Uterus (tissue), 3 donors: ENCODE measurements at regions not wholly inside any gene's neighbourhood (a gene's known extent, or its start where the extent isn't known, plus 50 kb on each side); places are given as distances from the start of the nearest gene placed in this dataset.

Experiments used
- DNase-seq, 2 donors: peaks; one replicate each; pipeline ENCODE4 v3.0.0-alpha.2; 2019 to 2020
- H3K27ac ChIP-seq, 2 donors: fragments of 200-600 bp; sonication (generic); 1 replicate in 1 of 2; 2 replicates in 1 of 2; pipeline ENCODE4 v1.5.1; 2016 to 2018
- H3K27me3 ChIP-seq, 2 donors: fragments of 200-600 bp; sonication (generic); one replicate each; pipeline ENCODE4 v1.5.1; 2018 to 2019; ENCODE audit warnings: control low read depth in 1 of 2
- H3K36me3 ChIP-seq, 2 donors: fragments of 200-600 bp; sonication (generic); one replicate each; pipeline ENCODE4 v1.5.1; 2019; ENCODE audit warnings: control low read depth in 1 of 2
- H3K4me1 ChIP-seq, 2 donors: fragments of 200-600 bp; sonication (generic); one replicate each; pipeline ENCODE4 v1.5.1; 2018 to 2019; ENCODE audit warnings: control low read depth in 1 of 2
- H3K4me3 ChIP-seq, 2 donors: fragments of 200-600 bp; sonication (generic); 1 replicate in 1 of 2; 2 replicates in 1 of 2; pipeline ENCODE4 v1.5.1; 2018 to 2019; ENCODE audit warnings: mild to moderate bottlenecking in 1 of 2
- H3K9me3 ChIP-seq, 2 donors: fragments of 200-600 bp; sonication (generic); one replicate each; pipeline ENCODE4 v1.5.1; 2019; ENCODE audit warnings: control low read depth in 1 of 2
- CTCF ChIP-seq, 4 experiments: fragments of 200-600 bp in 2 of 4; fragments of 450-650 bp in 2 of 4; sonication (generic) in 2 of 4; IDR thresholded peaks; one replicate each; pipeline ENCODE4 v1.5.1; 2016 to 2019; ENCODE audit warnings: antibody characterized with exemption in 4 of 4, mild to moderate bottlenecking in 2 of 4, moderate library complexity in 1 of 4
- POLR2A ChIP-seq, 2 donors: fragments of 450-650 bp; IDR thresholded peaks; one replicate each; pipeline ENCODE4 v1.6.1; 2016; ENCODE audit warnings: antibody characterized with exemption in 2 of 2, mild to moderate bottlenecking in 1 of 2, moderate library complexity in 1 of 2
- intact Hi-C: fragments of 100-400 bp; cut with DNase I; formaldehyde crosslinking; loops from one replicate; pipeline ENCODE4 v1.15.1; 2023; ENCODE audit warnings: low total_unique reads
- donor health status: DM: yes; HTN: yes; CAD: no.

- Histone ChIP-seq H3K9me3 (no peaks in the 10 kb centered on the region), H3K4me1 (no peaks in the 10 kb centered on the region), H3K4me3 (no peak overlapping the region), H3K27ac (no peak overlapping the region), H3K27me3 (no peaks in the 10 kb centered on the region), H3K36me3 (no peaks in the 10 kb centered on the region)
- DNase-seq, result no peak
- no peak for TF ChIP-seq CTCF (IDR thresholded peaks at IDR 0.05)
- TF ChIP-seq POLR2A (IDR thresholded peaks at IDR 0.05), result no peak
- intact Hi-C loops, result no loop called here
Observed at GRCh38 chr1:88126467-88126866, 557.6 kb upstream of the PKN2 start.

- Histone ChIP-seq H3K4me1 (no peaks in the 10 kb centered on the region), H3K4me3 (no peak overlapping the region), H3K27ac (no peak overlapping the region), H3K9me3 (no peaks in the 10 kb centered on the region), H3K36me3 (no peaks in the 10 kb centered on the region), H3K27me3 (no peaks in the 10 kb centered on the region)
- TF ChIP-seq POLR2A (IDR thresholded peaks at IDR 0.05) (no peak), CTCF (IDR thresholded peaks at IDR 0.05) (no peak)
- intact Hi-C loops, result no loop called here
- no peak for DNase-seq
Observed at GRCh38 chr1:88133991-88134390, 550.1 kb upstream of the PKN2 start.

GRCh38 chr1:88134983-88135921, 548.8 kb upstream of the PKN2 start:
- TF ChIP-seq POLR2A (IDR thresholded peaks at IDR 0.05) (no peak), CTCF (IDR thresholded peaks at IDR 0.05) (no peak)
- no peaks in the 10 kb centered on the region for H3K9me3 ChIP-seq
- intact Hi-C loops, result no loop called here

GRCh38 chr1:88139633-88140032, 544.4 kb upstream of the PKN2 start:
- Histone ChIP-seq H3K36me3 (no peaks in the 10 kb centered on the region), H3K27me3 (no peaks in the 10 kb centered on the region), H3K27ac (no peak overlapping the region), H3K9me3 (no peaks in the 10 kb centered on the region), H3K4me1 (no peaks in the 10 kb centered on the region), H3K4me3 (no peak overlapping the region)
- no peak for DNase-seq
- intact Hi-C loops, result no loop called here
- TF ChIP-seq POLR2A (IDR thresholded peaks at IDR 0.05) (no peak), CTCF (IDR thresholded peaks at IDR 0.05) (no peak)

More at GRCh38 chr1:88134983-88135921, 548.8 kb upstream of the PKN2 start:
- no peak overlapping the region for H3K27ac ChIP-seq
- no peaks in the 10 kb centered on the region for H3K27me3 ChIP-seq
- H3K4me1 ChIP-seq, result no peaks in the 10 kb centered on the region
- H3K4me3 ChIP-seq, result no peak overlapping the region
- no peak for DNase-seq
- H3K36me3 ChIP-seq, result no peaks in the 10 kb centered on the region

- intact Hi-C loops, result no loop called here
- no peak for DNase-seq
- H3K36me3 ChIP-seq, result no peaks in the 10 kb centered on the region
- TF ChIP-seq CTCF (IDR thresholded peaks at IDR 0.05) (no peak), POLR2A (IDR thresholded peaks at IDR 0.05) (no peak)
- H3K4me1 ChIP-seq, result no peaks in the 10 kb centered on the region
- no peaks in the 10 kb centered on the region for H3K9me3 ChIP-seq
- H3K27me3 ChIP-seq, result no peaks in the 10 kb centered on the region
- H3K4me3 ChIP-seq, result no peak overlapping the region
- H3K27ac ChIP-seq, result no peak overlapping the region
Observed at GRCh38 chr1:88140325-88140724, 543.7 kb upstream of the PKN2 start.
